LNCAP (cell line): ENCODE measurements at regions not wholly inside any gene's neighbourhood (a gene's known extent, or its start where the extent isn't known, plus 50 kb on each side); places are given as distances from the start of the nearest gene placed in this dataset.

Experiments
- CTCF ChIP-seq: fragments of 450-650 bp; IDR thresholded peaks from 2 replicates; pipeline ENCODE4 v1.5.1; 2017; ENCODE audit warnings: mild to moderate bottlenecking

DNA sequence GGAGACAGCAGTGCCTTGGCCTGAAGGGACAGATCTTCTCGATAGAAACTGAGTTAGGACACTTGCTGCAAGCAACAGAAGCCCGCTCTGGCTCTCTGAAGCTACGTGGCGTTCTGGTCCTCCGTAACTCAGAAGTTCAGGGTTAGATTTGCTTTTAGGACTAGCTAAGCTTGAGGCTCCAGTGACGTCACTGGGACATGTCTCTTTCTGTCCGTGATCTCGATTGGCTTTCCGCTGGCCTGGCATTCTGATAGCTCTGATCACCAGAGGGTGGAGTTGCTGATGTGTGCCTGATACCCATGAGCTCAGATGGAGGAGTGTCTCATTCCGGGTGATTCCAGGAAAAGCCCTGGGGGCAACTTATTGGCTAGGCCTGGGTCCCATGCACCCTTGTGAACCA lies 75.0 kb downstream of the GLI2 start:
- TF ChIP-seq CTCF = no peak

- TF ChIP-seq CTCF = no peak
These were observed 77.2 kb downstream of the GLI2 start for GRCh38 chr2:120812866-120813265.

DNA sequence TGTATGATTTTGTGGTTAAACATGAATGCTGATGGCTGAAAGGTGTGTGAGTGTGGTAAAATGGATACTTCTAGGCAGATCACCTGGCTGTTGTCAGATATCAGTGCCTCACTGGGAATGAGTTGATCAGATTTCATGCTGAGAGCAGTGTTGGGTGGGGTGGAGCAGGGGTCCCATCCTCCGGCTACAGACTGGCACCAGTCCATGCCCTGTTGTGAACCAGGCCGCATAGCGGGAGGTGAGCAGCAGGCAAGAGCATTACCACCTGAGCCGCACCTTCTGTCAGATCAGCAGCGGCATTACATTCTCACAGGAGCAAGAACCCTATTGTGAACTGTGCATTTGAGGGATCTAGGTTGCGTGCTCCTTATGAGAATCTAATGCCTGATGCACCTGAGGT lies 78.7 kb downstream of the GLI2 start:
- TF ChIP-seq CTCF = no peak

- no peak for TF ChIP-seq CTCF
These were observed 79.6 kb downstream of the GLI2 start for GRCh38 chr2:120815292-120815691.

GRCh38 chr2:120817136-120817955 lies 81.7 kb downstream of the GLI2 start:
- no peak for TF ChIP-seq CTCF

DNA sequence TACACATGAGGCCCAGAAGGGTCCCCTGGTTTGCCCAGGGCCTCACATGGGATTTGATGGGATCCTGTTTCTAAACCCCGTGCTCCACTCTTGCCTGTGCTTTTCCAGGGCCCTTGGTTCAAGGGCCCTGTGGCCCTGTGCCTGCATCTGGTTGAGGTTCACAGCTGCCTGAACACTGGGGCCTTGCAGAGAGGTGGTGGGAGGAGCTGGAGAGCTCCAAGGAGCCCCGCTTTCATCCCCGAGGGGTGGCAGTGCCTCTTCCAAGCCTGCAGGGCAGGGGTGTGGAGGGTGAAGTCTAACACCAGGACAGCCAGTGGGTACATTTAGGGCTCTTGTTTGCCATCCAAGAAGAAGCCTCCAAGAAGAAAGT lies 82.3 kb downstream of the GLI2 start:
- no peak for TF ChIP-seq CTCF

DNA sequence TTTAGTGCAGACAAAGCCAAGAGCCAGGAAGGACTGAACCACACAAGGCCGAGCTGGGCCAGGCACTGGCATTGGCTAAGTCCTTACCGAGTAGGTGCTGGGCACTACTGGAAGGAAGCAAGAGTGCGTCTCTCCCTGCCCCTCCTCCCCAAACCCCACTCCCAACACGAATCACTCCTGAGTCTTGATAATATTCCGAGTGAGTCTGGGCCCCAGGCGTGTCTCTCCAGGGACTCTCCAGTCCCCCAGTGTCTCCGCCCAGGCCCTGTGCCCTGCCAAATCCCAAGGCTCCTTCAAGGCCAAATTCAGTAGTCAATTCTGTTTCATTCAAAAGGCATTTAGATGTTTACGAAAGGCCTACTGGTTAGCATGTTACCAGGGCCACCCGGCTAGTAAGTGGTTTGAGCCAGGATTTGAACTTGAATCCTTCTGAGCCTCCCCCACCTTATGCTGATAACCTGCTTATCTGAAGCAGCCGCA lies 82.8 kb downstream of the GLI2 start:
- no peak for TF ChIP-seq CTCF
